ENCODE measurements at regions not wholly inside any gene's neighbourhood (a gene's known extent, or its start where the extent isn't known, plus 50 kb on each side); places are given as distances from the start of the nearest gene placed in this dataset.

DNA sequence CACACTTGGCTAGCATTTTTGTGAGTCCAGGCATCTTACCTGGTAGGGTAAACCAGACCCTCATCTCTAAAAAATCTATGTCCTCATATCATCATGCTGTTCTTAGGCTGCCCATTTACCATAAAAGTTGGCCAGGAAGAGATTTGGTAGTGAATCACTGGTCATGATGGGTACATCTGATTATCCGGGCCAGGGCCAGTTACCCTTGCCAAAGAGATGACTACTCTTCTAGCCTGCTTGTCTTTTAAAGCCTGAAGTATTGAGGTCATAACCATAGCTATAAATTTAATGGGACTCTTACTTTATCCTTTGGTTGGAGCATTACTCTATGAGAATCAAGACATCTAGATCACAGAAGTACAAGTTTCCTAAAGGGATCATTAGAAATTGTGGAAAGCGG is 276.8 kb downstream of the TENT5A start:
- Histone ChIP-seq H3K9me3 (ENCODE audit: control insufficient read depth, insufficient read depth, low read depth, low read length) (no peaks in the 10 kb centered on the region), H3K27me3 (ENCODE audit: control insufficient read depth, insufficient read depth, low read length) (no peaks in the 10 kb centered on the region), H3K4me1 (ENCODE audit: control insufficient read depth, insufficient read depth, low read length) (no peaks in the 10 kb centered on the region), H3K36me3 (ENCODE audit: control insufficient read depth, insufficient read depth, low read length) (no peaks in the 10 kb centered on the region), H3K4me3 (ENCODE audit: low read depth in 2 of 2, low read length in 2 of 2) (no peak overlapping the region), H3K27ac (ENCODE audit: low read length) (no peak overlapping the region)
- CTCF ChIA-PET: no interaction called here
- no peak for ATAC-seq
- no peak for DNase-seq (ENCODE audit: low read depth, low spot score)
- POLR2A ChIA-PET: no interaction called here
- TF ChIP-seq, protein P1, sequence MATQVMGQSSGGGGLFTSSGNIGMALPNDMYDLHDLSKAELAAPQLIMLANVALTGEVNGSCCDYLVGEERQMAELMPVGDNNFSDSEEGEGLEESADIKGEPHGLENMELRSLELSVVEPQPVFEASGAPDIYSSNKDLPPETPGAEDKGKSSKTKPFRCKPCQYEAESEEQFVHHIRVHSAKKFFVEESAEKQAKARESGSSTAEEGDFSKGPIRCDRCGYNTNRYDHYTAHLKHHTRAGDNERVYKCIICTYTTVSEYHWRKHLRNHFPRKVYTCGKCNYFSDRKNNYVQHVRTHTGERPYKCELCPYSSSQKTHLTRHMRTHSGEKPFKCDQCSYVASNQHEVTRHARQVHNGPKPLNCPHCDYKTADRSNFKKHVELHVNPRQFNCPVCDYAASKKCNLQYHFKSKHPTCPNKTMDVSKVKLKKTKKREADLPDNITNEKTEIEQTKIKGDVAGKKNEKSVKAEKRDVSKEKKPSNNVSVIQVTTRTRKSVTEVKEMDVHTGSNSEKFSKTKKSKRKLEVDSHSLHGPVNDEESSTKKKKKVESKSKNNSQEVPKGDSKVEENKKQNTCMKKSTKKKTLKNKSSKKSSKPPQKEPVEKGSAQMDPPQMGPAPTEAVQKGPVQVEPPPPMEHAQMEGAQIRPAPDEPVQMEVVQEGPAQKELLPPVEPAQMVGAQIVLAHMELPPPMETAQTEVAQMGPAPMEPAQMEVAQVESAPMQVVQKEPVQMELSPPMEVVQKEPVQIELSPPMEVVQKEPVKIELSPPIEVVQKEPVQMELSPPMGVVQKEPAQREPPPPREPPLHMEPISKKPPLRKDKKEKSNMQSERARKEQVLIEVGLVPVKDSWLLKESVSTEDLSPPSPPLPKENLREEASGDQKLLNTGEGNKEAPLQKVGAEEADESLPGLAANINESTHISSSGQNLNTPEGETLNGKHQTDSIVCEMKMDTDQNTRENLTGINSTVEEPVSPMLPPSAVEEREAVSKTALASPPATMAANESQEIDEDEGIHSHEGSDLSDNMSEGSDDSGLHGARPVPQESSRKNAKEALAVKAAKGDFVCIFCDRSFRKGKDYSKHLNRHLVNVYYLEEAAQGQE (IDR thresholded peaks at IDR 0.05; ENCODE audit: insufficient read depth in 1 of 2, low read depth in 2 of 2, low read length in 1 of 2): no peak
- TF ChIP-seq, protein P2, sequence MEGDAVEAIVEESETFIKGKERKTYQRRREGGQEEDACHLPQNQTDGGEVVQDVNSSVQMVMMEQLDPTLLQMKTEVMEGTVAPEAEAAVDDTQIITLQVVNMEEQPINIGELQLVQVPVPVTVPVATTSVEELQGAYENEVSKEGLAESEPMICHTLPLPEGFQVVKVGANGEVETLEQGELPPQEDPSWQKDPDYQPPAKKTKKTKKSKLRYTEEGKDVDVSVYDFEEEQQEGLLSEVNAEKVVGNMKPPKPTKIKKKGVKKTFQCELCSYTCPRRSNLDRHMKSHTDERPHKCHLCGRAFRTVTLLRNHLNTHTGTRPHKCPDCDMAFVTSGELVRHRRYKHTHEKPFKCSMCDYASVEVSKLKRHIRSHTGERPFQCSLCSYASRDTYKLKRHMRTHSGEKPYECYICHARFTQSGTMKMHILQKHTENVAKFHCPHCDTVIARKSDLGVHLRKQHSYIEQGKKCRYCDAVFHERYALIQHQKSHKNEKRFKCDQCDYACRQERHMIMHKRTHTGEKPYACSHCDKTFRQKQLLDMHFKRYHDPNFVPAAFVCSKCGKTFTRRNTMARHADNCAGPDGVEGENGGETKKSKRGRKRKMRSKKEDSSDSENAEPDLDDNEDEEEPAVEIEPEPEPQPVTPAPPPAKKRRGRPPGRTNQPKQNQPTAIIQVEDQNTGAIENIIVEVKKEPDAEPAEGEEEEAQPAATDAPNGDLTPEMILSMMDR (IDR thresholded peaks at IDR 0.05): no peak
- no peak for TF ChIP-seq TCF7L2 (IDR thresholded peaks at IDR 0.05; ENCODE audit: low read depth, low read length)
- TF ChIP-seq POLR2AphosphoS5 (IDR thresholded peaks at IDR 0.05; ENCODE audit: low read depth, low read length): no peak
- no peak for TF ChIP-seq SIN3A (IDR thresholded peaks at IDR 0.05; ENCODE audit: borderline replicate concordance, insufficient read depth, low read depth, low read length)
- no TSS peak for BruUV-seq (replicated peaks)
- in situ Hi-C loops (cut with HindIII; ENCODE audit: low pct_unique_long_range_greater_than_20kb, low sequenced_read_pairs) (no loop called here), intact Hi-C loops (cut with micrococcal nuclease; ENCODE audit: unreplicated experiment) (no loop called here)

DNA sequence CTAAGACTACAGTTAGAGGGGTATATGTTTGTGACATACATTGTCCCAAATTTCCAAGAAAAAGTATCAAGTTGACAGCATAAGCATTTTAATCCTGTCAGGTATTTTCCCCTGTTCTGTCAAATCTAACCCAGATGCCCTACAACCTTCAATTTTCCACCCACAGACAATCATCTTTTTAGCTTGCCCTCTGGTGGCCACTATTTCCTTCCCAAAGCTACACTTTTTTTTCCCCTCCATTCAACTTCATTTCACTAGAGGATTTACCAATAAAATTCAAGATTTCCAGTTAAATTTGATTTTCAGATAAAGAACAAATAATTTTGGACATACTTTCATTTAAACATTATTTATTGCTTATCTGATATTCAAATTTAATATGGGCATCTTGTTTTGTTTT is 286.6 kb downstream of the TENT5A start:
- no peaks in the 10 kb centered on the region for H3K36me3 ChIP-seq (ENCODE audit: control insufficient read depth, insufficient read depth, low read length)
- H3K27ac ChIP-seq (ENCODE audit: low read length): no peak overlapping the region
- no peaks in the 10 kb centered on the region for H3K27me3 ChIP-seq (ENCODE audit: control insufficient read depth, insufficient read depth, low read length)
- intact Hi-C loops (cut with micrococcal nuclease; ENCODE audit: unreplicated experiment): no loop called here
- no peaks in the 10 kb centered on the region for H3K4me1 ChIP-seq (ENCODE audit: control insufficient read depth, insufficient read depth, low read length)
- DNase-seq (ENCODE audit: low read depth, low spot score): no peak
- H3K4me3 ChIP-seq (ENCODE audit: low read depth in 2 of 2, low read length in 2 of 2): no peak overlapping the region
- no TSS peak for BruUV-seq (replicated peaks)
- ChIA-PET POLR2A (no interaction called here), CTCF (no interaction called here)
- no peak for ATAC-seq
- no peak for TF ChIP-seq TCF7L2 (IDR thresholded peaks at IDR 0.05; ENCODE audit: low read depth, low read length)
- no peak for TF ChIP-seq POLR2AphosphoS5 (IDR thresholded peaks at IDR 0.05; ENCODE audit: low read depth, low read length)
- TF ChIP-seq, protein P1 (IDR thresholded peaks at IDR 0.05; ENCODE audit: insufficient read depth in 1 of 2, low read depth in 2 of 2, low read length in 1 of 2): no peak
- TF ChIP-seq, protein P2 (IDR thresholded peaks at IDR 0.05): peak; percentile 30; the same call in 1 of the 2 replicates
- no peaks in the 10 kb centered on the region for H3K9me3 ChIP-seq (ENCODE audit: control insufficient read depth, insufficient read depth, low read depth, low read length)
- in situ Hi-C loops (cut with HindIII; ENCODE audit: low pct_unique_long_range_greater_than_20kb, low sequenced_read_pairs): no loop called here
